Mucosa of descending colon (tissue), 3 donors: ENCODE measurements at regions not wholly inside any gene's neighbourhood (a gene's known extent, or its start where the extent isn't known, plus 50 kb on each side); places are given as distances from the start of the nearest gene placed in this dataset.

Experiments used
- ATAC-seq: fragments of 200-7000 bp; cut with Tn5 transposase; one replicate; pipeline ENCODE4 v1.9.1; 2020; ENCODE audit warnings: mild to moderate bottlenecking, moderate library complexity
- DNase-seq, 3 donors: peaks; one replicate each; pipeline ENCODE4 v3.0.0-alpha.2; 2020
- H3K36me3 ChIP-seq: fragments of 200-600 bp; one replicate; pipeline ENCODE4 v1.8.0; 2021; ENCODE audit warnings: low read depth, mild to moderate bottlenecking
- H3K4me1 ChIP-seq: fragments of 200-600 bp; one replicate; pipeline ENCODE4 v1.8.0; 2021; ENCODE audit warnings: low read depth, mild to moderate bottlenecking
- H3K4me3 ChIP-seq: fragments of 200-600 bp; one replicate; pipeline ENCODE4 v1.8.0; 2021; ENCODE audit warnings: mild to moderate bottlenecking
- H3K9me3 ChIP-seq: fragments of 200-600 bp; one replicate; pipeline ENCODE4 v1.8.0; 2021; ENCODE audit warnings: mild to moderate bottlenecking
- intact Hi-C, 2 donors: fragments of 100-400 bp; cut with DNase I in 1 of 2; cut with micrococcal nuclease in 1 of 2; formaldehyde crosslinking; loops; one replicate each; pipeline versions ENCODE4 v1.11.0 to v1.11.1; 2022; cut with DNase I, micrococcal nuclease
- TF ChIP-seq, protein P1 (sequence below): fragments of 200-600 bp; IDR thresholded peaks from one replicate; pipeline ENCODE4 v1.8.0; 2022; ENCODE audit warnings: antibody characterized with exemption, mild to moderate bottlenecking
- donor health status: DM: no; HTN: no; CAD: no; lungs with moderate emphysema.
- donor health status: DM: no; HTN: no; CAD: no.
- donor health status: DM: no; HTN: yes; CAD: no.

DNA sequence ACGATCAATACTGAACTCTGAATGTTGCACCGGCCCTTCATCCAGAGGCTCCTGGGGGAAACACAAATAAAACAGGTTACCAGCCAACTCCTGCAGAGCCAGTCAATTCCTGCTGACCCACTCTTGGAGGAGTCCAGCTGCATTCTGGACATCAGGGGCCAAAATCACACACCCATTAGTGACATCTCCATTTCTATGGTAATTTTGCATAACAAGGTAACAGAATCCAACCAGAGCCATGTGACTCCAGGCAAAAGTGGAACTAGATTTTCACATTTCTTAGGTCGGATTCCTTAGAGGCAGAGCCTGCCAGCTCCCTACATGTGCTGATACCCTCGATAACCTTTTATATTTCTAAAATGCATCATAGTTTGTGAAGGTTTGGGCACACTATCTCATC lies 119.2 kb upstream of the CTNNB1 start:
- H3K4me3 ChIP-seq, result no peak overlapping the region
- DNase-seq (no peak), ATAC-seq (no peak)
- TF ChIP-seq, protein P1, sequence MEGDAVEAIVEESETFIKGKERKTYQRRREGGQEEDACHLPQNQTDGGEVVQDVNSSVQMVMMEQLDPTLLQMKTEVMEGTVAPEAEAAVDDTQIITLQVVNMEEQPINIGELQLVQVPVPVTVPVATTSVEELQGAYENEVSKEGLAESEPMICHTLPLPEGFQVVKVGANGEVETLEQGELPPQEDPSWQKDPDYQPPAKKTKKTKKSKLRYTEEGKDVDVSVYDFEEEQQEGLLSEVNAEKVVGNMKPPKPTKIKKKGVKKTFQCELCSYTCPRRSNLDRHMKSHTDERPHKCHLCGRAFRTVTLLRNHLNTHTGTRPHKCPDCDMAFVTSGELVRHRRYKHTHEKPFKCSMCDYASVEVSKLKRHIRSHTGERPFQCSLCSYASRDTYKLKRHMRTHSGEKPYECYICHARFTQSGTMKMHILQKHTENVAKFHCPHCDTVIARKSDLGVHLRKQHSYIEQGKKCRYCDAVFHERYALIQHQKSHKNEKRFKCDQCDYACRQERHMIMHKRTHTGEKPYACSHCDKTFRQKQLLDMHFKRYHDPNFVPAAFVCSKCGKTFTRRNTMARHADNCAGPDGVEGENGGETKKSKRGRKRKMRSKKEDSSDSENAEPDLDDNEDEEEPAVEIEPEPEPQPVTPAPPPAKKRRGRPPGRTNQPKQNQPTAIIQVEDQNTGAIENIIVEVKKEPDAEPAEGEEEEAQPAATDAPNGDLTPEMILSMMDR, result no peak
- no peaks in the 10 kb centered on the region for H3K36me3 ChIP-seq
- no peaks in the 10 kb centered on the region for H3K4me1 ChIP-seq
- H3K9me3 ChIP-seq, result no peaks in the 10 kb centered on the region
- intact Hi-C loops, result no loop called here

DNA sequence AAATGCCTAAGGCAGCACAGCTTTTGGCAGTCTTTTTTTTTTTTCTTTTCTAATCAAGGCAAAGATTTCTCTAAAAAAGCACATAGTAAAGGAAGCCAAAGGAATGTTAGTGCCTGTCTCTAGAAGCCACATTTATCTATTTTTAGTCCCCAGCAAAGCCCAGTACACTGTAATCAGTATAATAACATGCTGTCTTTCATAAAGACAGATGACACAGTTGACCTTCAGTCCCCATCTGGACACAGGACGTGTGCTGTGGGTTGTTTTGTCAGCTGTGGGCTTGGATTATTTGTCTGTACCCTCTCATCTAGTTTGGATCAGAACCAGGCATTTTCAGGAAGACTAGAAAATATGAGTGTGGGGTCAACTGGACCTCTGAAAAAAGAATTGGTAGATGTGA lies 110.4 kb upstream of the CTNNB1 start:
- Histone ChIP-seq H3K9me3 (no peaks in the 10 kb centered on the region), H3K36me3 (no peaks in the 10 kb centered on the region), H3K4me3 (no peak overlapping the region), H3K4me1 (no peaks in the 10 kb centered on the region)
- TF ChIP-seq, protein P1, result no peak
- DNase-seq (no peak), ATAC-seq (no peak)
- intact Hi-C loops, result no loop called here

DNA sequence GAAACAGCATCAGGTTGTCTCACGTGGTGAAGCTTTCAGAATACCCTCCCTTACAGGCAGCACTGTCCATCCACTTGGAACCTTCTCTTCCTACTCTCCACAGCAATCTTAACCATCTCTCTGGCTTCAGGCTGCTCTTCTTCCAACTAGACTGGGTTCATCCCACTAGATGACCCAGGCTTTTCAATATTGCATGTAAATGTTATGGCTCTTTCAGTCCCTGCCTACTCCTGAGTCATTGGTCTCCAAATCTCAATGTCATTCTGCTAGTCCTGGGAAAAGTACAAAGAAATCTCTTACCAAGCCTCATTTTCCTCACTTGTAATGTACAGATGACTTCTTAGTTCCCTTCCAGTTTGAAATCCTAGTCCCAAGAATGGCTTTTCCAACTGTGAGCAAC lies 109.7 kb upstream of the CTNNB1 start:
- TF ChIP-seq, protein P1, result no peak
- Histone ChIP-seq H3K4me3 (no peak overlapping the region), H3K4me1 (no peaks in the 10 kb centered on the region), H3K9me3 (no peaks in the 10 kb centered on the region), H3K36me3 (no peaks in the 10 kb centered on the region)
- no peak for ATAC-seq
- DNase-seq, result no peak
- intact Hi-C loops, result no loop called here

DNA sequence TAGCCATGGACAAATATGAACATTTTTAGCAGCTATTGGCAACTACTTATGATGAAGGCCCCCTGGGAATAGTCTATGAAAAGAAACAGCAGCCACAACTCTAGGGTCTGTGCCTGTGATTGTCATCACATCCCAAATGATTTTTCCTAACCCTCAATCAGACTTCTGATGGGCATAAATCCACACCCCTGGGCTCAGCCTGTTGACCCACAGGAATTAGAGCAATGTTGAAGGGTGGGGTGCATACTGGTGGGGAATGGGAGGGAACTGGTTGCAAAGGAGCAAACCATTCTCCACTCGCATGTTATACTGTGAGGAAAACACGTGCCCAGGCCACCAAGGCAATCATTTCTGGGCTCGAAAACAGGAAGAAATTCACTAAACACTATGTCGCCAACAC lies 106.5 kb upstream of the CTNNB1 start:
- Histone ChIP-seq H3K4me3 (no peak overlapping the region), H3K9me3 (no peaks in the 10 kb centered on the region), H3K36me3 (no peaks in the 10 kb centered on the region), H3K4me1 (no peaks in the 10 kb centered on the region)
- no peak for ATAC-seq
- TF ChIP-seq, protein P1, result no peak
- intact Hi-C loops, result no loop called here
- no peak for DNase-seq

DNA sequence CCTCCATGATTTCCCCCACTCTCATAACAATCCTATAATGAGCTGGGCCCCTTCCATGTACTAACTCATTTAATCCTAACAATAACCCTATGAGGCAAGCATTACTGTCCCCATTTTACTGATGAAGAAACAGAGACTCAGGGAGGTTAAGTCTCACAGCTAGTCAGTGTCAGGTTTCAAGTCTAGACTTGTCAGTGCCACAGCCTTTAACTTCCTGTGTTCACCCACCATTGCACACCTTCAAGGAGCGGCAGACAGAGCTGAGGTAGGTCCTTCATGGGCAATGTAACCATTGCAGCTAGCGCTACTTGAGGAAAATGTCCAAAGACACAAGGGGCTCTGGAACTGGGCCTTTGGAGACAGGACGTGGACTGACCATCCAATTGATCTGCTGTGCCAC lies 105.8 kb upstream of the CTNNB1 start:
- ATAC-seq, result no peak
- DNase-seq, result no peak
- H3K4me3 ChIP-seq, result no peak overlapping the region
- H3K4me1 ChIP-seq, result no peaks in the 10 kb centered on the region
- H3K36me3 ChIP-seq, result no peaks in the 10 kb centered on the region
- no peaks in the 10 kb centered on the region for H3K9me3 ChIP-seq
- intact Hi-C loops, result no loop called here
- TF ChIP-seq, protein P1, result no peak

DNA sequence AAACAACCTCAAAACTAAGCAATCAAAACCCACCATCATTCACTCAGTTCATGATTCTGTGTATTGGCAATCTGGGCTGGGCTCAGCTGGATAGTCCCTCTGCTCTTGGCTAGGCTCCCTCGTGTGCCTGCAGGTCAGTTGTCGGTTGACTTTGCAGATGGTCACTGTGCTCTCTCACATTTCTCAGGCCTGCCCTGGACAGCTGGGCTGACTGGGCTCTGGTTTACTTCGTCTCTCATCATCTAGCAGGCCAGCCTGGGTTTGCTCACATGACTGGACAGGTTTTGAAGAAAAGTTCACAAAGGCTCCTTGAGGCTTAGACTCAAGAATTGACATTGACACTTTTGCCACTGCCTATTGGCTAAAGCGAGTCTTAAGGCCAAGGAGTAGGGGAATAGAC lies 105.0 kb upstream of the CTNNB1 start:
- DNase-seq (no peak), ATAC-seq (no peak)
- no peaks in the 10 kb centered on the region for H3K9me3 ChIP-seq
- intact Hi-C loops, result no loop called here
- TF ChIP-seq, protein P1, result no peak
- no peak overlapping the region for H3K4me3 ChIP-seq
- H3K4me1 ChIP-seq, result no peaks in the 10 kb centered on the region
- no peaks in the 10 kb centered on the region for H3K36me3 ChIP-seq
